AG09319 (cell line): ENCODE measurements at regions not wholly inside any gene's neighbourhood (a gene's known extent, or its start where the extent isn't known, plus 50 kb on each side); places are given as distances from the start of the nearest gene placed in this dataset.

Source experiments
- DNase-seq: peaks from one replicate; pipeline ENCODE4 v3.0.0-alpha.2; 2010; ENCODE audit warnings: low read depth; ENCODE audit errors: extremely low read depth
- CTCF ChIP-seq: IDR thresholded peaks from 2 replicates; pipeline ENCODE4 v1.5.1; 2011; ENCODE audit warnings: low read depth, mild to moderate bottlenecking, inconsistent platforms, low read length, moderate library complexity

GRCh38 chr12:84789184-84789583, 123.4 kb downstream of the SLC6A15 start:
- no peak for TF ChIP-seq CTCF
- no peak for DNase-seq

- no peak for DNase-seq
- TF ChIP-seq CTCF = no peak
Measured at GRCh38 chr12:84787253-84787652, 125.3 kb downstream of the SLC6A15 start.

GRCh38 chr12:84786622-84787021, 126.0 kb downstream of the SLC6A15 start:
- no peak for DNase-seq
- TF ChIP-seq CTCF = no peak

- DNase-seq = no peak
Measured at GRCh38 chr12:84785951-84786350, 126.6 kb downstream of the SLC6A15 start.

GRCh38 chr12:84785281-84785680, 127.3 kb downstream of the SLC6A15 start:
- no peak for DNase-seq
- TF ChIP-seq CTCF = no peak

More at GRCh38 chr12:84785951-84786350, 126.6 kb downstream of the SLC6A15 start:
- TF ChIP-seq CTCF = no peak

- DNase-seq = no peak
- TF ChIP-seq CTCF = no peak
Measured at GRCh38 chr12:84779169-84779568, 133.4 kb downstream of the SLC6A15 start.

- no peak for DNase-seq
- TF ChIP-seq CTCF = no peak
Measured at GRCh38 chr12:84772281-84772680, 140.3 kb downstream of the SLC6A15 start.
